Stimulated activated CD4-positive, alpha-beta T cell treated with anti-CD3 and anti-CD28 coated beads, Interleukin-15, amount 100 ng/mL, for 48 hours (primary cell): ENCODE measurements at regions not wholly inside any gene's neighbourhood (a gene's known extent, or its start where the extent isn't known, plus 50 kb on each side); places are given as distances from the start of the nearest gene placed in this dataset.

Source experiments
- DNase-seq, 2 donors: peaks; one replicate each; pipeline ENCODE4 v3.0.0-alpha.2; 2020; ENCODE audit warnings: low read depth in 2 of 2

DNA sequence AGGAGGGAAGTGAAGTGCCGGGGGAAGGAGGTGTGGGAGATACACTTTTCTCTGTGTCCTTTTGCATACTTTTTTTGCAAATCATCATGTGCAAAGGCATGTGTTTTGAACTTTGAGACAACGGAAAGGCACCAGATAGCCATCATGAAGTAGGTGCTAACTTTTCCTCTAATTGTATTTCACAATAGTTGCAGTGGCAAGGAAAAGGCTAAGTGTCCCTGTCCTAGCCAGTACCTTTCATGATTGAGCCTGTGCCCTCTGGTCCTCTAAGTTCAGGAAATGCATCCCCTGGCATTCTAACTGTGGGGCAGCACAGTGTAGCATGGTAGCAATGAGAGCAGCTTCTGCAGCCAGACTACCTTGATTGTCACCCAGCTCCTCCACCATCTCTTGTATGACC, 186.2 kb downstream of the ADSS2 start:
- no peak for DNase-seq

DNA sequence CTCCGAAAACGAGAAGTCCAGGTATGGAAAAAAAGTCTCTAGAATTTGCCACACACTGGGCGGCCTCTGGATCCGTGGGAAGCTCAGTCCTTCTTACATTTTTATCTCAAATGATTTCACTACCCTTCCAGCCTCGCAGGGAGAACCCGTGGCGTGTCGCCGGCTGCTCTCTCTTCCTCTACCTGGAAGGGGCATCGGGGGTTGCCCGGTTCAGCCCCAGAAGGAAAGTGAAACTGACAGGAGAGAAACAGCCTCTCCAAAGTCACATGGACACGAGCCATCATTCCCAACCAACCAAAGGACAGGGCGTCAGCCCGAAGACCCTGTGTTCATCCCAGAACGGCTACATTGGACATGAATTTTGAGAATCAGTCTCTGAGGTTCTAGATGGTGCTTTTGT, 182.5 kb downstream of the ADSS2 start:
- no peak for DNase-seq

DNA sequence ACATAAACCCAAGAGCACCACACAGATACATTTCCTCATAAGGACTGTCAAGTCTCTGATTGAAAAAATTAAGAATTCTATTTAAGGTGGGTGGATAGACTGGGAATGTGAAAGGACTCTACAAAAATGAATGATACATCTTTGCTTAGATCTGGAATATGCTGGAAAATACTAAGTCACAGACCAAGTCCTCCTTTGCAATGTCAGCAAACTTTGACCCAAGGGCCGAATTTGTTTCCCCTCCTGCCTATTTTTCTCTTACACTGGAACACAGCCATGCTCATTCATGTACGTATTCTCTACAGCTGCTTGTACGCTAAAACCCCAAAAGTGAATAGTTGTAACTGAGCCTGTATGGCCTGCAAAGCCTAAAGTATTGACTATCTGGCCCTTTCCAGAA, 180.7 kb downstream of the ADSS2 start:
- no peak for DNase-seq

DNA sequence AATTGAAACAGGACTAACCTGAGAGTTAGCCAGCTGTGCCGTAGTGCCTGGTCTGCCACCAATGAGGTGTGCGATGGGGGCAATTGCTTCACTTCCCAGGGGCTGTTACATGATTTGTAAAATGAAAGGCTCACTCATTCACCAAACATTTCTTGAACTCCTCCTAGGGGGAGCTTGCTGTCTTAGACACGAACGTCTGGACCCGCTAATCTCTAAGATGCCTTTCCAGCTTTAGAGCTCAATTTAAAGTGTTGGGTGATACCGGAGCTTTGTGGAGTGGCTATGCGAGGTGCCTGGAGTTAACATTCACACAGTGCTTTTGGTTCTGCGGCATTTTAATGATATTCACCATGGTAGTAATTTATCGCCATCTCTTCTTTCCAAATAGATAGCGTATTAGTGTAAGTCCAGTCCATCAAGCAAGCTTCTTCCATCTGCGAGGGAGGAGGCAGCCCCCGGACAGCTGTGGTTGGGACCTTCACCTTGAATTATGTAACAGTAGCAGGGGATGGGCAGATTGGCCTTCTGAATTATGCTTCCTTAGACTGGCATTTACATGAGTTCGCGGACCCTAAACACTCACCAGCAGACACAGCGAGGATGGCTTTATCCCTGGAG, 179.9 kb downstream of the ADSS2 start:
- no peak for DNase-seq

DNA sequence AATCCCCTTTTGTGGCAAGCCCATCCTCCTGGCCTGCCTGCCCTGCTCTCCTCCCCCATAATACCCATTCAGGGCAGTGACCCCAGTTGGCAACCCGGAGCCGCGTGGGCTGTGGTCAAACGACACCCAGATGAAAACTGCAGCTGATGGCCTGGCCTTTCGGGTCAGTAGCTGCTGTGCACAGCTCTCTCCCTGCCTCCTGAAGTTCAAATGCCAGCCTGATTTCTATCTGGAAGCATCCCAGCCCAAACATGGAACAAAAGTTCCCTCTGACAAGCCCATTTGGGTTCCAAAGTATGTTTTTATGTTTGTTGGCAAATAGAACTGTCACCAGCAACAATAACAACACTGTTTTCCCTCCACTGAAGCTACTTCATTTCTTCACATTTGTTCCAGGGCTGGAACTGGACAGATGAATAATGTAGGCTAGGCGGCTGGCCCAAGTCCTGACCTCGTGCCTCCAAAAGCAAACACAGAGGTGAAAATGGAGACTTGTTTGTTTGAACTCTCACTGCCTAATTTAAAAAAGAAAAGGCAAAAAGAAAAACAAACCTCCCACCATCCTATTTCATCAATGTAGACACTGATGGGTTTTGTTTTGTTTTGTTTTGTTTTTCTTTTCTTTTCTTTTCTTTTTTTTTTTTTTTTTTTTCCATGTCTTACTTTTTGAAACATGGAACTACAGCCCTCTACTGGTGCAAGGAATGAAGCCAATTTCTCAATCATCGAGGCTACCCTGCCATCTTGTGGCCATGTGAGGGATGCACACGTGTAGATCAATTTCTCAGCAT, 179.0 kb downstream of the ADSS2 start:
- DNase-seq: peak; percentile 22 to 60

DNA sequence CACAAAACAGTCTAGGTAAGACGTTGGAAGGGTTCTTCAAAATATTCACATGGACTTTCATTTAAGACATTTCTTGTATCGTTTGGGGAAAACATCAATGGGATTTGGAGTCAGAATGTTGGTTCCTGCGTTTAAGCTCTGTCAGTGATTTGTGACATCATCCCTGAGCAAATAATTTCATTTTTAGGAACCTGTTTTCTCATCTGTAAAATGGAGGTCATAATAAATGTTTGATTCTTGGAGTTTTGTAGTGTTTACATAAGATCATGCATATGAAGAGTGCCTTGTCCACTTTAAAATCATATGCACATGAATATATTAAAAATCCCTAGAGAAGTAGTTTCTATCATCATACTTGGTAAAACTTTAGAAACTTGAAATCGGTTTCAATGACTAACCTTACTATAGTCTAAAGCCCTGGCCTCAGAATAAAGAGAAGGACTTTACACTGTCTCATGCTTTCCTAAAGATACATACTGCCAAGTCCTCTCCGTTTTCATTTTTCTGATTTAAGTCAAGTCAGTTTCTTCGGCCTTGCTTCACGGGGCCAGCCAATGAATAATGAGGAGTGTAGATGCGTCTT, 178.4 kb downstream of the ADSS2 start:
- DNase-seq: no peak

DNA sequence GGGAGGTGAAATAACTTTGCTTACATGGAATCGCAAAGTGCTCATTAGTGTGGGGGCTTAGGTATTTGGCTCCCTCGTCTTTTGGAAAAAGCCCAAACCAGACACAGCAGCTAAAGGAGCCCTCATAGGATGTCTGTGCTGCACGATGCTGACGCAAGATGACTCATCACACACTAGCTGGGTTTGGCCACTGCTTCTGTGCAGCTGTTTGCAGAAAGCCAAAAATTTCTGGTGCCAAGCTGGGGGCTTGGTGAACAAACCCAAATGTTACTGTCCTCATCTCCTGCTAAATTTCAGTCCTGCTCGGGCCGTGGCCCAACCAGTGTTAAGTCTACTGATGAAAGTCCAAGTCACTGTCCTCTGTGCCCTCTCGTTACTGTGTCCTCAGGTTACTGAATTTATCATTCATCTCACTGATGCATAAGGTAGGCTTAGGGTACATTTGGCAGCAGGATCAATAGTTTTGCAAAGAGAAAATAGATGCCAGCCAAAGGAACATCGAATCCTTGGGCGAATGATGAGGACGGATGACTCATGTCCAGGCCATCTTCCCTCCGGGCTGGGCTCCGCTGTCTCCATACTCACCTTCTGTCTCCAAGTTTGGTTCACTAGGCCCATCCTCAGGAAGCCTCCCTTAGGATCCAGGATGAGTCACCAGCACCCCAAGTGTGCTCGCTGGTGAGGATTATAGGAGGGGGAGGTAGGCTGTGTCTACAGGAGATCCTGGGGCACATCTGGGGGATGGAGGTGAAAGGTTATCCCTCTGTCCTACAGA, 177.7 kb downstream of the ADSS2 start:
- DNase-seq: no peak

DNA sequence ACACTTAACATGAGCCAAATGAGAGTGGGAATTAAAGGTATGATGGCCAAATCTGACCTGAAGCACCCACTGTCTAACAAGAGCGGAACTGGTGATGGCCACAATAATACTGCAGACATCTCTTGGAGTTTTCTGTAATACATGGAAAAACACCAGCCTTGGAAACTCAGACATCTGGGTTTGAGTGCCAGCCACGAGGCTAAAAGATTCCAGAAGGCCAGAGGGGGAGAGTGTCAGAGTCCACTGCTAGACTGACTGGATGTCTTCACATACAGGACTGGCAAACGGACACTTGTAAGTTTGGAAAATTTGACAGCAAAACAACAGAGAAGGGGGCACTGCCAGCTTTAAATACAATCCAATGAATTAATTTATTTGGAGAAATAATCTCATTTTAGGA, 175.1 kb downstream of the ADSS2 start:
- no peak for DNase-seq

DNA sequence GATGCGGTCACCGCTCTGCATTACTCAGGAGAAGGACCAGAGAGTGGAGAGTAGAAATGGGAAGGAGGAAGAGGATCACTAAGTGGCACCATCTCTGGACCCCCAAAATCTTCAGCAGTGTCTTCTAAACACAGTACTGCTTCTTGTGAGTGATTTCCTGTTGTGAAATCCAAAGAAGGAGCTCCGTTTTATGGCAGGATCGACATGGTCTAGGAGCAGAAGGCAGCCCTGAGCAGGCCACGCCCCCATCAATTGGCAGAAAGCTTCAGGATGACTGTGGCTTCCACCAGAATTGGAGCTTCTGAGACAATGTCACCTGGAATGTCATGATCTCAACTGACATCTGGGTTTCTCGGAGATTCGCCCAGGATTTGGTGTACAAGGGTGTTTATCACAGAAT, 171.5 kb downstream of the ADSS2 start:
- no peak for DNase-seq

DNA sequence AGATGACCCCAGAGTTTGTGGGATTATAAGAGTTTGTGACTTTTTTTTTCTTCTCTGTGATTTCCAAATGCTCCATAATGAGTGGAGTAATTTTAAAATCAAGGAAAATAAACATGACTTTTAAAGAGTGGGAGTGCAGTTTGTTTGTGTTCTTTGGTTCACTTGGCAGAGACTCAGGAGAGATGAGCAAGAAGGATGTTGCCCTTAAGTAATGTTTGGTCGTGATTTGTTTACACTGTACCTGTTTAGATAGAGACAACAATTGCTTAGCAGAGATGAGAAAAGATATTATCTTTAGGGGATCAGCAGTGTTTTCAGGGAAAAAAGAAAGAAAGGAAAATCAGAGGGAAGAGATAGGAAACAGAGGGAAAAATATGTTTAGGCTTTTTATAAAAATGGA, 170.8 kb downstream of the ADSS2 start:
- no peak for DNase-seq

DNA sequence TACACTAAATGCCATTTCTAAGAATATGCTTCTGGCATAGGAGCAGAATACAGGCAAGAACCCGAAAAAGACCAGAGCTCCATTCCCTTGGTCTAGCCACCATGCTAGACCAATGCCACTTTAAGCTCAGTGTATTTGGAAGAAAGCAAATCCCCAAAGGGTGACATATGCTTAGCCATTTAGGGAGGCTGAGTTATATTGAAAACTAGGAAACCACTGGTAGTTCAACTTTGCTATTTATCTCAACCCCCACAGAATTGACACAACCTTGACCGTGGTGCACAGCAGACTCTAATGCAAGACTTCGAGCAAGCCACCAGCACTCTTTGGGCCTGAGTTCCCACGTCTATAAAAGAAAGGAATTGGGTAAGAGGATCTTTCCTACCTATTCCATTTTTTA, 167.9 kb downstream of the ADSS2 start:
- no peak for DNase-seq

DNA sequence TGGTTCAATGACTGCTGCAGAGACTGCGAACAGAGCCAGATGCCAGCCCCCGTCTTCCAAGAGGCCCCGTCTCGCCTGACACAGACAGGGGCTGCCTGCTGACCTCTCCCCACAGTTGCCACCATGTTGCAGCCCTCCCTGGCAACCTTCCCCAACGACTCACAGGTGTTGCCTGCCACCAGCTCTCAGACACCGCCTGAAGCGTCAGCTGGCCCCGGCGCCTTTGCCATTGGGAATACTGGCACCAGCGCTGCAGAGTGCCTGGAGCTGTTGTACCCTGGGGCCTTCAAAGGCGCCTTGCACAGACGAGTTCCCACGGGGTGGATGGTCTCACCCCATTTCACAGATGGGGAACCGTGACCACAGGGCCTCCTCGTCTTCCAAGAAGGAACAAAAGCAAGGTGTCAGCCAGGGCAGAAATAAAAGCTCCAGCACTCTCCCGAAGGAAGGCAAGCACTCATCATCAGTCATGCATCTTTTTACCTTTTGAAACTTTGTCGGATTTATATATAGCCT, 167.0 kb downstream of the ADSS2 start:
- DNase-seq: no peak

DNA sequence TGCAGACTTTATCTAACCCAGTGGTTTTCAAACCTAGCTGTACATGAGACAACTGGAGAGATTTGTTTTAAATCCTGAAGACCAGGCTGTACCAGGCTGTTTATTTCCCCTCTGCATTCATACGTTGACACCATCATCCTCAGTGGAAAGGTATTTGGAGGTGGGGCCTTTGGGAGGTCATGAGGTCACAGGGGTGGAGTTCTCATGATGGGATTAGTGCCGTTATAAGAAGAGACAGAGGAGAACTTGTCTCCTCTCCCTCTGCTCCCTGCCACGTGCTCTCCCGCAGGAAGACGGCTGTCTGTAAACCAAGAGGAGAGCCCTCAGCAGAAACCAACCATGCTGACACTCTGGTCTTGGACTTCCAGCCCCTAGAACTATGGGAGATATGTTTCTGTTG, 165.4 kb downstream of the ADSS2 start:
- no peak for DNase-seq

DNA sequence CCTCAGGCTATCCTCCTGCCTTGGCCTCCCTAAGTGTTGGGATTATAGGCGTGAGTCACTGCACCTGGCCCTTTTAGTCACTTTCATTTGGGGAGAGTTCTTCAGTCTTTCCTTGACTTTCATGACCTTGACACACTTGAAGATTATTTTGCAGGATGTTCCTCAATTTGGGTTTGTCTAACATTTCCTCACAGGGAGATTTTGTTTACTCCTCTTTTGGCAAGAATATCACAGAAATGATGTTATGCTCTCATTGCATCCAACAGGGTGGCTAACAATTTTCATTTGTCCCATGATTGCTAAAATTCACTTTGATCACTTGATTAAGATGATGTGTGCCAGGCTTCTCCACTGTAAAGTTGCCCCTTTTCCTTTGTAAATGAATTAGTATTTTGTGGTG, 164.0 kb downstream of the ADSS2 start:
- DNase-seq: no peak

DNA sequence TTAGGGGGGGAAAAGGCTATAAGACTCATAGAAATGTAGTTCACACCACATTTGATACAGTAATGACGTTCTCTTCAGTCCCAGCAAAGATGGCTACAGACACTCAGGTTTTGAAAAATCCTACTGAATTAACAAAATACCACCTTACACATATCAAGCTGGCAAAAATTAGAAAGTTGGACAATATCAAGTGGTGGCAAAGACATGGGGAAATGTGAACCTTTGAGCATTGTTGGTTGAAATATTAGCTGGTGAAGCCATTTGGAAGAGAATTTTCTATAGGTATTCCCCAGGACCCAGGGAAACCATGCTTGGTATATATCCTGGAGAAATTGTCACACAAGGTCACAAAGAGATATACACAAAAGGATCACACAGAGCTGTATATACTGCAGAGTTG, 163.0 kb downstream of the ADSS2 start:
- no peak for DNase-seq

DNA sequence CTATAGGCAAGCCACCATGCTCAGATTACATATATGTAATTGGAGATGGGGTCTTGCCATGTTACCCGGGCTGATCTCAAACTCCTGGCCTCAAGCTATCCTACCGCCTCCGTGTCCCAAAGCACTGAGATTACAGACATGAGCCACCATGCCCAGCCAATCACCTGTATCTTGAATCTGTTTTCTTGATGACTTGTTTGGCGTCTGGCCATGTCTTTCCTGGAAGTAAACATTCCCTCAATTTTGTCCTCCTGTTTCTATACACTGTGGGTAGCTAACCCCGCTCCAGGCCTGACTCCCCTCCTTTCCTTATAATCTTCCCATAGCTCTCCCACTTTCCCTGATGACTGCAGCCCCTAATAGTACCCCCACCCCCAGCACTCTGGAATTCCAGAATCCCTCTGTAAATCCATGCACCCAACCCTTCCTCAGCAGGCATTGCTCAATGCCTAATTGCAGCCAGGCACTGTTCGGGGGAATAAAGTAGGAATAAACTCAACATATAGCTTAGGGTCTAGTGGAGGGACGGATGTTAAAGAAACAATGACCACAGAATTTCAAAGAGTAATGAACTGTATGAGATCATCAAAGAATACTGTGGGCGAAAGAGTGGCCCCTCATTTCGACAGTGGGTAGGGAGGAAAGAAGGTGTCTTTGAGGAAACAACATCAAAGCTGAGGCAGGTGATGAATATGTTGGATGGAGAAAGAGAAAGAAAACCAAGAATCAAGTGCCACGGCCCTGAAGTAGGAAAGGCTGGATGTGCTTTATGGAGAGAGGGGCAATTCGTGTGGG, 161.5 kb downstream of the ADSS2 start:
- no peak for DNase-seq

DNA sequence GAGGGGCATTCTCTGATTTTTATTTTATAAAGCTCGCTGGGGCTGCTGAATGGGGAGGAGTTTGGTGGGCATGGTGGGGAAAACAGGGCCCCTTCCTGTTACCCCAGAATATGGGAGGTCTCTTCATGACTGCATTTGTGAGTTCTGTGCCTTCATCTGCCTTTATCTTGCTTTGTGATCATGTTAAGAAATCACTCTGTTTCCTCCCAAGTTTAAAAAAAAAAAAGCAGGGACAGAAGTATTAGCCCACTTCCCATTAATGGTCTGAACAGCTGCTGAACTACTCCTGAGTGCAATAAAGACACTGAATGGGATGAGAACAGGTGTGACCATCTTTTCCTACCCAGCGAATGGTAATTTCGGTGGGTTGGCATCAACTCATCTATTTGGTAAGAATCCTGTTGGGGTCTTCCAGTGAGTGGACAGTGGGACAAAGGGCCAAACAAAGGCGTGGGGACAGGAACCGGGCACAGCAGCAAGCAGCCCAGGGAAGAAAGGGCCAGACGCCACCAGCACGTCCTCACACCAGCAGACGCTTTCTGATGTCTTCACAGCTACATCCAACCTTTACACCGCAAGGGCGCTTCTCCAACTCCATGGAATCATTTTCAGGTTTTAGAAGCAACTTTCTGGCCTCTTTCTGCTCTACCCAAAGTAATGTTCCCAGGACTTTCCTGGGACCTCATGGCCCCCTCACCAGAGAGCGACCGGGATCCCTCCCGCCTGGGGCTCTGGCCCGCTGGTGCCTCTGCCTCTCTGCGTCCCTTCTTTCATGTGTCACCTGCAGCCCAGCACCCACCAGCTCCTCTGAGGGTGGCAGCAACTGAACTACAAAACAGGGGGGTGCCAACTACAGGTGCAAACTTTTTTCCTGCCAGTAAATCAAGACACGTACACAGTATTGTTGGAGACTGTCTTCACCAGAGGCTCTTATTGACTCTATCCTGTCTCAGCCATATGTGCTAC, 160.2 kb downstream of the ADSS2 start:
- no peak for DNase-seq

DNA sequence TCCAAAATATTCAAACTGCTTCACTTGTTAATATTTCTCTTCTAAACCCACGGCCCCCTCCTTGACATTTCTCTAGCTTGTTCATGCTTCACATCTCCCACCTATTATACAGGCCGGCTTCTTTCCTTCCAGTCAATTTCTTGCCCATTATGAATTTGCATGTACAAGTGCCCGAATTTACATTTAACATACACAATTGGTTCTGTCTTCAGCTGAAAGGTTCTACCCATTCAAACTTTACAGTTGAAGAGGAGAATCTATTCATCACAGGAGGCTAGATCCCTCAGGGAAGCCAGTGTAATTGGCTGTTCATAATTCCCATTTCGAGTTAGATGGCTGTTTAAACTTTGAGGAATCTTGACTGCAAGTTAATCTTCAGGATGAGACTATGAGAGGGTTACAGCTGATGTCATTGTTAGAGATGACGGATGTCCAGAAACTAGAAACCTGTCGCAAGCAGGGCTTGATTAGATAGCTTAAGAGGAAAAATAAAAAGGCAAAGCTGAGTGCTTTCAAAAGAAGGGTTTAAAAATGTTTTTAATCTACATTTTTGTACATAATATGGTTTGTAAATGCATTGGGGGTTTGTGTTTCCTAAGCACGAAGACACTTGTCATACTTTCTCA, 157.0 kb downstream of the ADSS2 start:
- DNase-seq: no peak

DNA sequence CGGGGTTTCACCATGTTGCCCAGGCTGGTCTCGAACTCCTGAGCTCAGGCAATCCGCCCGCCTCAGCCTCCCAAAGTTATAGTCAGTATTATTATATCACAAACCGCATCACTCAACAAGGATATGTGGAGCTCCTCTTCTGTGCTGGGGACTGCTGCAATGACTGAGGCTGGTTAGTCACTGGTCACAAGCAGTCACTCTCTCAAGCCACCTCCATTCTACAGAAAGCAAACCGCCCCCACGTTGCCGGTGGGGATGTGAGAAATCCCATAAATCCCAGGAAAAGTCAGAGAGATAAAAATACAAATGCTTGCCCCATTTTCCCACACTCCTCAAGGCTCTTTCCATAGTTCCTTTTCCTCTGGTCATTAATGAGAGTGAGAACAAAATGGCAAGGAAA, 155.7 kb downstream of the ADSS2 start:
- DNase-seq: no peak

DNA sequence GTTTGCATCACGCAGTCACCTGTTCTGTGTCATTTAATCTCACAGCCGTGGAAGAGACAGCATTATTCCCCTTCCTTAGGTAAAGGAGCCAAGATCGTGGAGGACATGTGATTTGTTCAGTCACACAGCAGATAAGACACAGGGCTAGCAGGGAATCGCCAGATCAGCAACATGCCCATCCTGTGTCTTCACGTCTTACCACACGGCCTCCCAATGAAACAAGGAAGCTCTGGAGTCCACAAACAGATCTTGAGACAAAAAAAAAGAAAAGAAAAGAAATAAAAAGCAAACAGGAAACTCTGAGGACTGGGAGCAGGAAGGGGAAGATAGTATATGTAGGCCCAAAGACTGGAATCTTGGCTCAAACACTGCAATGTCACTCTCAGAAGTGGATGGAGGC, 155.3 kb downstream of the ADSS2 start:
- DNase-seq: no peak
